GM13977 (cell line): ENCODE measurements at regions not wholly inside any gene's neighbourhood (a gene's known extent, or its start where the extent isn't known, plus 50 kb on each side); places are given as distances from the start of the nearest gene placed in this dataset.

Experiments
- DNase-seq: peaks from one replicate; pipeline ENCODE4 v3.0.0; 2012; ENCODE audit warnings: low spot score
- CTCF ChIP-seq: IDR thresholded peaks from 2 replicates; pipeline ENCODE4 v1.5.1; 2012; ENCODE audit warnings: mild to moderate bottlenecking, control low read depth; ENCODE audit not compliant: insufficient read depth; ENCODE audit errors: extremely low read depth, missing control alignments
- in situ Hi-C: fragments of 300-500 bp; cut with MboI; formaldehyde crosslinking; loops from one replicate; pipeline ENCODE4 v1.12.0; 2022; ENCODE audit warnings: low sequenced_read_pairs, low pct_unique_long_range_greater_than_20kb, mixed read lengths, inconsistent platforms; ENCODE audit not compliant: unreplicated experiment

DNA sequence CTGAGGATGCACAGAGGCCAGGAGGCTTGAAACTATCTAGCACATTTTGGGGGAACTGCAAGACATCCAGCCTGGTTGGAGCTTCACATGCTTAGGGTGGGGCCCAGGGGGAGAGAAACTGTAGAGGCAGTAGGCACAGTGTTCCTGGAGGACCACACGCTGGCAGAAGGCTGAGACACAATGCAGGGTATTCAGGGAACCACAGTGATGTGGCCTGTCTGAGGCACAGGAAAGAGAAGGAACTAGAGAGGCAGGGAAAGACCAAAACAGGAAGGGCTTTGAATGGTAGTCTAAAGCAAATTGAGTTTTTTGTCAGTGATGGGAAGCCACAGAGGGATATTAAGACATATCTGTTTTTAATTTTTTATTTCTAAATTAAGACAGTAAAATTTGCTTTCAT lies 100.2 kb upstream of the PRICKLE1 start:
- TF ChIP-seq CTCF, result no peak
- DNase-seq, result no peak
- in situ Hi-C loops, result no loop called here

DNA sequence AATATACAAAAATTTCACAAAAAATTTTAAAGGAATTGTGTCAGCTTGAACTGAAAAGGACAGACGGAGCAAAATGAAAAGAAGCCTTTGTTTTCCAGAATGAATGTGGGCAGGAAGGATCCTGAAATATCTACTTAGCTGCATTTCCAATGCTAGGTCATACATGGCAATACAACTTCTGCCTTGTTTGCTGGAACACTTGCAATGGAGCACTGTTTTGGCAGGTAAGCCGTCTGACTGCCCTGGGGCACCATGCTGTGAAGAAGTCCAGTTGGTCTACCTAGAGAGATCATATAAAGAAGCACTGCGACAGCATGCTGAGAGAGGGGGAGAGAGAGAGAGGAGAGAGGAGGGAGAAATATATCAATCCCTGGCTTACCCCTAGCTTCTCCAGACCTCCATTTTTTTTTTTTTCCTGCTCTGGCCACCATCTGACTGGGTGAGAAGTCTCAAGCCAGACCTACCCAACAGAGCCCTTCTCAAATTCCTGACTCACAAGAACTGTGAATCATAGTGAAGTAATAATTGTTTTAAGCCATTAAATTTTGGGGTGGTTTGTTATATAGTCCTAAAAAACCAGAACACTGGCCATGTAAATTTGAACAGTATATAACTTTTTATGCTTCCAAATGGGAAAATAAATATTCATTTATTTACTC lies 97.1 kb upstream of the PRICKLE1 start:
- TF ChIP-seq CTCF, result no peak
- DNase-seq, result no peak
- in situ Hi-C loops, result no loop called here

DNA sequence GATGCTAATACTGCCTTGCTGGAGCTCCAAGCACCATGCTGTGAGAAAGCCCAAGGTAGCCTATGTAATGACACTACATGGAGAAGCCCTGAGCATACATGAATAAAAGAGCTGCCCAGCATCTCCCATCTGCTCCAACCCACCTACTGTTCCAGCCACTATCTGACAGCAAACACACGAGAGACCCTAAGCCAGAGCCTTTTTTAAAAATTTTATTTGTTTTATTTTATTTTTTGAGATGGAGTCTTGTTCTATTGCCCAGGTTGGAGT lies 95.2 kb upstream of the PRICKLE1 start:
- no peak for DNase-seq
- TF ChIP-seq CTCF, result no peak
- in situ Hi-C loops, result no loop called here

DNA sequence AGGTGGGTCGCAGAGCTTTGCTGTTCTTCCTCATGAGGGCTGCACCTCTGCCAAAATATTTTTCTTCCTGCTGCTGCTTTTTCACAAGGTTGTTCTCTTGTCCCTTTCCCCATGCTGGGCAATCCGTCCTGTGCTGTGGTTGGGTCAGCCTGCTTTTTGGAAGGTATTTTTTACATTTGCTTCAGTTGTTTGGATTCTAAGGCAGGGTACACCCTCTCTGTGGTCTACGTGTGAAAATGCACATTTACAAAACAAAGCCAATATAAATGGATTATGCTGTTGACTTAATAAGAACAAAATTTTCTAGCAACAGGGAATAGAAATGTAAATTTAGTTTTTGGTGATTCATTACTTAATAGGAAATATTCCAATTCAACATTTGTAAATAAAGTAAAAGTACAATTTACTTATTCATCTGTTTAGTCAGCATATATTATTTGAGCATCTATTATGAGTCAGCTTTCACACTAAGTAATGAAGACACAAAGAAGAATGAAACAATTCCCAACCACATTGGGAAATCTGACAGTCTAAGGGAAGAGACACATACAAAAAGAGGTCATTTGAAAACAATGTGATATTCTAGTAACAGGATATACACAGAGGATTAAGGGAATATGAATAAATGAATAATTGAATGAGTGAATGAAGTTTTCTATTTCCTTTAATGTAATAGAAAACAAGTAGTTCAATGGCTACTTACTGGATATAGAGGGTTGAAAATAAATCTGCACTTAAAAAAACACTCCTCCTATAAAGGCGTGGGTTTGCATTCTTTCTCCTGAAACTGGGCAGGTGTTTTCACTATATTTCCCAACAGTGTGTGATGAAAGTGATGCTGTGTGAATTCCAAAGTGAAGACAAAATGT lies 94.6 kb upstream of the PRICKLE1 start:
- no peak for TF ChIP-seq CTCF
- in situ Hi-C loops, result no loop called here
- DNase-seq, result no peak

DNA sequence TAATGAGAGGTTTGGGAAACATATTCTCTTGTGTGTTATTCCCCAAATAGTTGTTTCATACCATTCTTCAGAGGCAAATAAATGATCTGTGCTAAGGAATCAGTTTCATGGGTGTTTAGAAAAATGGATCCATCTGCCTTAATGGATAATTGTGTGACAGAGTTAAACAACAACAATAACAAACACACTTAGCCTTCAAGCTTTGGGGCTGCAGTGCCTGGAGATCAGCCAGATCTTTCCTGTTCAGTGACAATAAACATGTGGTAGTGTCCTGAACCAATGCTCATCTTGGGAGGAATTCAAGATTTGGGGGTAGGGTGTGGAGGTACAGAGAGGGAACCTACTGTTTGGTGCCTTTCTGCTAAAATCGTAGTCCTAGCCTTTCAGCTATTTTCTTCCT lies 93.7 kb upstream of the PRICKLE1 start:
- no peak for DNase-seq
- TF ChIP-seq CTCF, result no peak
- in situ Hi-C loops, result no loop called here

- TF ChIP-seq CTCF, result no peak
- no peak for DNase-seq
- in situ Hi-C loops, result no loop called here
Observed at GRCh38 chr12:42679466-42679865, 89.9 kb upstream of the PRICKLE1 start.

DNA sequence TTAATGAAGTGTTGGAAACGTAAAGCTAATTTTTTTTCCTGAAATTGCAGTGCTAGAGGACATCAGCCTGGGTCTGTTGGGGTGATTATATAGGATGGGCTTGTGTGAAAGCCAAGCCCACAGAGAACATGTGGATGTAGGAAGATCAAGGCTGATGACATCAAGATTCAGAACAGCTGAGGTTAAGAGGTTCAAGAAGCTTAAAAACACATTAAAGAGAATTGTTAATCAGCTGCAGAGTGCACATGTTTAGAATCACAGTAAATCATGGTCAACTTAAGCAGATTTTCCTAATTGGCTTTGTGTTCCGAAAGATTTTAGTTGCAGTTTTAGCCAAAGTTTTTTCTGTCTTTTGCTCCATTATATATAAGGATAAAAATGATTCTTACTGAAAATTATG lies 87.9 kb upstream of the PRICKLE1 start:
- no peak for TF ChIP-seq CTCF
- in situ Hi-C loops, result no loop called here
- DNase-seq, result no peak
